Middle frontal gyrus (tissue), 1 donor: ENCODE measurements at regions not wholly inside any gene's neighbourhood (a gene's known extent, or its start where the extent isn't known, plus 50 kb on each side); places are given as distances from the start of the nearest gene placed in this dataset.
"Not testable (repeated sequence)": the region's sequence is repeated elsewhere in the genome, so short reads cannot be mapped to it uniquely, and the experiment has no call there.

Experiments
- DNase-seq: peaks from one replicate; pipeline ENCODE4 v3.0.0-alpha.2; 2015; ENCODE audit warnings: low spot score; ENCODE audit errors: extremely low spot score

GRCh38 chr10:85311613-85312337 lies 983.4 kb downstream of the CCSER2 start:
- DNase-seq: no peak

GRCh38 chr10:85315657-85316056 lies 987.3 kb downstream of the CCSER2 start:
- DNase-seq: no peak

GRCh38 chr10:85316276-85316675 lies 987.9 kb downstream of the CCSER2 start:
- no peak for DNase-seq

GRCh38 chr10:85317827-85318226 lies 989.4 kb downstream of the CCSER2 start:
- no peak for DNase-seq

- peak; percentile 53 for DNase-seq
These were observed 990.7 kb downstream of the CCSER2 start for GRCh38 chr10:85318809-85319807.

- peak; percentile 10 for DNase-seq
These were observed 991.4 kb downstream of the CCSER2 start for GRCh38 chr10:85319826-85320225.

- DNase-seq: no peak
These were observed 1005.2 kb downstream of the CCSER2 start for GRCh38 chr10:85333594-85333993.

GRCh38 chr10:85362401-85362800 lies 1004.2 kb downstream of the GRID1 start:
- DNase-seq: no peak

GRCh38 chr10:85377029-85377806 lies 989.4 kb downstream of the GRID1 start:
- no peak for DNase-seq

GRCh38 chr10:85379338-85379737 lies 987.3 kb downstream of the GRID1 start:
- no peak for DNase-seq

GRCh38 chr10:85400981-85401695 lies 965.5 kb downstream of the GRID1 start:
- no peak for DNase-seq

GRCh38 chr10:85402541-85402940 lies 964.1 kb downstream of the GRID1 start:
- no peak for DNase-seq

GRCh38 chr10:85407088-85407487 lies 959.5 kb downstream of the GRID1 start:
- DNase-seq: no peak

- no peak for DNase-seq
These were observed 958.2 kb downstream of the GRID1 start for GRCh38 chr10:85408388-85408787.

GRCh38 chr10:85410586-85410985 lies 956.0 kb downstream of the GRID1 start:
- not testable (repeated sequence) for DNase-seq

GRCh38 chr10:85413570-85413969 lies 953.0 kb downstream of the GRID1 start:
- DNase-seq: no peak

GRCh38 chr10:85420501-85421191 lies 945.9 kb downstream of the GRID1 start:
- DNase-seq: no peak

GRCh38 chr10:85421421-85421820 lies 945.2 kb downstream of the GRID1 start:
- no peak for DNase-seq

- no peak for DNase-seq
These were observed 937.5 kb downstream of the GRID1 start for GRCh38 chr10:85429126-85429525.

- no peak for DNase-seq
These were observed 935.6 kb downstream of the GRID1 start for GRCh38 chr10:85430991-85431390.
